Liver (tissue), 3 donors: ENCODE measurements at regions not wholly inside any gene's neighbourhood (a gene's known extent, or its start where the extent isn't known, plus 50 kb on each side); places are given as distances from the start of the nearest gene placed in this dataset.

ENCODE experiments used
- ATF3 ChIP-seq: IDR thresholded peaks from 2 replicates; pipeline ENCODE4 v1.6.1; 2016; ENCODE audit warnings: antibody characterized with exemption
- EGR1 ChIP-seq, 2 donors: IDR thresholded peaks; 2 replicates each; pipeline ENCODE4 v1.6.1; 2016 to 2018; ENCODE audit warnings: antibody characterized with exemption in 2 of 2, low read depth in 2 of 2
- GABPA ChIP-seq, 2 donors: IDR thresholded peaks in 1 of 2; conservative IDR thresholded peaks in 1 of 2; 2 replicates each; pipeline ENCODE4 v1.6.1; 2016; ENCODE audit warnings: antibody characterized with exemption in 2 of 2, mild to moderate bottlenecking in 1 of 2, moderate library complexity in 1 of 2
- JUND ChIP-seq, 2 donors: IDR thresholded peaks; 2 replicates each; pipeline ENCODE4 v1.6.1; 2016; ENCODE audit warnings: antibody characterized with exemption in 2 of 2
- RAD21 ChIP-seq, 2 donors: IDR thresholded peaks; 2 replicates each; pipeline ENCODE4 v1.6.1; 2016; ENCODE audit warnings: antibody characterized with exemption in 2 of 2, mild to moderate bottlenecking in 2 of 2
- RXRA ChIP-seq, 2 donors: IDR thresholded peaks; 2 replicates each; pipeline ENCODE4 v1.6.1; 2017 to 2018; ENCODE audit warnings: antibody characterized with exemption in 2 of 2, mild to moderate bottlenecking in 1 of 2
- SP1 ChIP-seq: IDR thresholded peaks from 2 replicates; pipeline ENCODE4 v1.6.1; 2018; ENCODE audit warnings: antibody characterized with exemption, mild to moderate bottlenecking
- TAF1 ChIP-seq: conservative IDR thresholded peaks from 2 replicates; pipeline ENCODE4 v1.6.1; 2016; ENCODE audit warnings: antibody characterized with exemption, mild to moderate bottlenecking
- YY1 ChIP-seq: IDR thresholded peaks from 2 replicates; pipeline ENCODE4 v1.6.1; 2016; ENCODE audit warnings: antibody characterized with exemption, mild to moderate bottlenecking
- TF ChIP-seq, protein P1 (sequence below): IDR thresholded peaks from 2 replicates; pipeline ENCODE4 v1.6.1; 2016; ENCODE audit warnings: antibody characterized with exemption, mild to moderate bottlenecking
- TF ChIP-seq, protein P2 (sequence below): IDR thresholded peaks from 2 replicates; pipeline ENCODE4 v1.6.1; 2016; ENCODE audit warnings: antibody characterized with exemption
- TF ChIP-seq, protein P3 (sequence below): fragments of 150-350 bp; IDR thresholded peaks from 2 replicates; pipeline ENCODE4 v1.5.1; 2017; ENCODE audit warnings: improper control_type of control experiment, low read depth, low read length; ENCODE audit not compliant: missing input control
- TF ChIP-seq, protein P4 (sequence below): IDR thresholded peaks from 2 replicates; pipeline ENCODE4 v1.6.1; 2016; ENCODE audit warnings: antibody characterized with exemption
- donor health status: healthy.
- donor health status: healthy.

GRCh38 chr1:198435056-198435455 lies 105.4 kb downstream of the ATP6V1G3 start:
- TF ChIP-seq, protein P1, sequence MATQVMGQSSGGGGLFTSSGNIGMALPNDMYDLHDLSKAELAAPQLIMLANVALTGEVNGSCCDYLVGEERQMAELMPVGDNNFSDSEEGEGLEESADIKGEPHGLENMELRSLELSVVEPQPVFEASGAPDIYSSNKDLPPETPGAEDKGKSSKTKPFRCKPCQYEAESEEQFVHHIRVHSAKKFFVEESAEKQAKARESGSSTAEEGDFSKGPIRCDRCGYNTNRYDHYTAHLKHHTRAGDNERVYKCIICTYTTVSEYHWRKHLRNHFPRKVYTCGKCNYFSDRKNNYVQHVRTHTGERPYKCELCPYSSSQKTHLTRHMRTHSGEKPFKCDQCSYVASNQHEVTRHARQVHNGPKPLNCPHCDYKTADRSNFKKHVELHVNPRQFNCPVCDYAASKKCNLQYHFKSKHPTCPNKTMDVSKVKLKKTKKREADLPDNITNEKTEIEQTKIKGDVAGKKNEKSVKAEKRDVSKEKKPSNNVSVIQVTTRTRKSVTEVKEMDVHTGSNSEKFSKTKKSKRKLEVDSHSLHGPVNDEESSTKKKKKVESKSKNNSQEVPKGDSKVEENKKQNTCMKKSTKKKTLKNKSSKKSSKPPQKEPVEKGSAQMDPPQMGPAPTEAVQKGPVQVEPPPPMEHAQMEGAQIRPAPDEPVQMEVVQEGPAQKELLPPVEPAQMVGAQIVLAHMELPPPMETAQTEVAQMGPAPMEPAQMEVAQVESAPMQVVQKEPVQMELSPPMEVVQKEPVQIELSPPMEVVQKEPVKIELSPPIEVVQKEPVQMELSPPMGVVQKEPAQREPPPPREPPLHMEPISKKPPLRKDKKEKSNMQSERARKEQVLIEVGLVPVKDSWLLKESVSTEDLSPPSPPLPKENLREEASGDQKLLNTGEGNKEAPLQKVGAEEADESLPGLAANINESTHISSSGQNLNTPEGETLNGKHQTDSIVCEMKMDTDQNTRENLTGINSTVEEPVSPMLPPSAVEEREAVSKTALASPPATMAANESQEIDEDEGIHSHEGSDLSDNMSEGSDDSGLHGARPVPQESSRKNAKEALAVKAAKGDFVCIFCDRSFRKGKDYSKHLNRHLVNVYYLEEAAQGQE, result no peak
- TF ChIP-seq, protein P2, sequence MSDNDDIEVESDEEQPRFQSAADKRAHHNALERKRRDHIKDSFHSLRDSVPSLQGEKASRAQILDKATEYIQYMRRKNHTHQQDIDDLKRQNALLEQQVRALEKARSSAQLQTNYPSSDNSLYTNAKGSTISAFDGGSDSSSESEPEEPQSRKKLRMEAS, result no peak
- TF ChIP-seq, protein P3, sequence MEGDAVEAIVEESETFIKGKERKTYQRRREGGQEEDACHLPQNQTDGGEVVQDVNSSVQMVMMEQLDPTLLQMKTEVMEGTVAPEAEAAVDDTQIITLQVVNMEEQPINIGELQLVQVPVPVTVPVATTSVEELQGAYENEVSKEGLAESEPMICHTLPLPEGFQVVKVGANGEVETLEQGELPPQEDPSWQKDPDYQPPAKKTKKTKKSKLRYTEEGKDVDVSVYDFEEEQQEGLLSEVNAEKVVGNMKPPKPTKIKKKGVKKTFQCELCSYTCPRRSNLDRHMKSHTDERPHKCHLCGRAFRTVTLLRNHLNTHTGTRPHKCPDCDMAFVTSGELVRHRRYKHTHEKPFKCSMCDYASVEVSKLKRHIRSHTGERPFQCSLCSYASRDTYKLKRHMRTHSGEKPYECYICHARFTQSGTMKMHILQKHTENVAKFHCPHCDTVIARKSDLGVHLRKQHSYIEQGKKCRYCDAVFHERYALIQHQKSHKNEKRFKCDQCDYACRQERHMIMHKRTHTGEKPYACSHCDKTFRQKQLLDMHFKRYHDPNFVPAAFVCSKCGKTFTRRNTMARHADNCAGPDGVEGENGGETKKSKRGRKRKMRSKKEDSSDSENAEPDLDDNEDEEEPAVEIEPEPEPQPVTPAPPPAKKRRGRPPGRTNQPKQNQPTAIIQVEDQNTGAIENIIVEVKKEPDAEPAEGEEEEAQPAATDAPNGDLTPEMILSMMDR, result no peak
- no peak for TF ChIP-seq TAF1
- TF ChIP-seq, protein P4, sequence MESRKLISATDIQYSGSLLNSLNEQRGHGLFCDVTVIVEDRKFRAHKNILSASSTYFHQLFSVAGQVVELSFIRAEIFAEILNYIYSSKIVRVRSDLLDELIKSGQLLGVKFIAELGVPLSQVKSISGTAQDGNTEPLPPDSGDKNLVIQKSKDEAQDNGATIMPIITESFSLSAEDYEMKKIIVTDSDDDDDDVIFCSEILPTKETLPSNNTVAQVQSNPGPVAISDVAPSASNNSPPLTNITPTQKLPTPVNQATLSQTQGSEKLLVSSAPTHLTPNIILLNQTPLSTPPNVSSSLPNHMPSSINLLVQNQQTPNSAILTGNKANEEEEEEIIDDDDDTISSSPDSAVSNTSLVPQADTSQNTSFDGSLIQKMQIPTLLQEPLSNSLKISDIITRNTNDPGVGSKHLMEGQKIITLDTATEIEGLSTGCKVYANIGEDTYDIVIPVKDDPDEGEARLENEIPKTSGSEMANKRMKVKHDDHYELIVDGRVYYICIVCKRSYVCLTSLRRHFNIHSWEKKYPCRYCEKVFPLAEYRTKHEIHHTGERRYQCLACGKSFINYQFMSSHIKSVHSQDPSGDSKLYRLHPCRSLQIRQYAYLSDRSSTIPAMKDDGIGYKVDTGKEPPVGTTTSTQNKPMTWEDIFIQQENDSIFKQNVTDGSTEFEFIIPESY, result no peak
- TF ChIP-seq YY1, result no peak
- TF ChIP-seq GABPA (IDR thresholded peaks at IDR 0.05 in 1 of 2, conservative IDR thresholded peaks at IDR 0.05 in 1 of 2), result no peak
- no peak for TF ChIP-seq JUND (IDR thresholded peaks at IDR 0.05)
- no peak for TF ChIP-seq EGR1 (IDR thresholded peaks at IDR 0.05; ENCODE audit: low read depth in 2 of 2)
- TF ChIP-seq RAD21 (IDR thresholded peaks at IDR 0.05), result no peak
- TF ChIP-seq RXRA (IDR thresholded peaks at IDR 0.05), result no peak
- no peak for TF ChIP-seq SP1
- no peak for TF ChIP-seq ATF3
